ENCODE measurements at regions not wholly inside any gene's neighbourhood (a gene's known extent, or its start where the extent isn't known, plus 50 kb on each side); places are given as distances from the start of the nearest gene placed in this dataset.
"Not testable (repeated sequence)": the region's sequence is repeated elsewhere in the genome, so short reads cannot be mapped to it uniquely, and the experiment has no call there.

DNA sequence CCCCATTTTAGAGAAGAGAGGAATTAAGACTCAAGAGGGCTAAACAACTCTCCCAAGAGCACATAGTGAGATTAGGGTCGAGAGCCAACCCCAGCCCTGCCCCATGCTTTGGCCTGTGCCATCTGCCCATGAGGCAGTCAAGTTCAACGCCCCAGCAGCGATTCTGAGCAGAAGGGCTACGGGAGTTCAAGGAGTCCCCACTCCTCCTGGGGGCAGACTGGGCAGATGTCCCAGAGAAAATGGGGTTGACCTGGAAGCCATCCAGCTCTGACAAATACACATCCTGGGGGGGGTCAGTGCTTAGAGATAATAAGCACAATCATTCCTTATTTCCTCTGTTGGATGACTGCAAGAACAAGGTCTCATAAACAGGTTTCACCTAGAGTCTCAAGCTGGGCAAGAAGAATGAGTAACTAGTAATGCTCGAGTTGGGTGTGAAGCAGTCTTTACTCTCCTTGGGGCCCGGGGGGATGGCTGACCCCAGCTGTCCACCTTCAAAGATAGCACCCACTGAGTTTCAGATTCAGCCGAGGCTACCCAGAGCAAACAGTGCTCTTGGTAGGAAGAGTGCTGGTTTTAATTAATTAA is 716.4 kb downstream of the RNF144A start:
- no peak overlapping the region for H3K4me3 ChIP-seq (IDR thresholded peaks at IDR 0.05; ENCODE audit: insufficient read depth, low read depth, low read length)
- no peaks in the 10 kb centered on the region for H4K20me1 ChIP-seq (ENCODE audit: insufficient read depth)
- H2AFZ ChIP-seq (ENCODE audit: low read depth): peak overlapping the region; percentile 60; the same call in 1 of the 2 replicates
- H3K9ac ChIP-seq: no peak overlapping the region; the same call in 1 of the 2 replicates
- TF ChIP-seq, protein P1, sequence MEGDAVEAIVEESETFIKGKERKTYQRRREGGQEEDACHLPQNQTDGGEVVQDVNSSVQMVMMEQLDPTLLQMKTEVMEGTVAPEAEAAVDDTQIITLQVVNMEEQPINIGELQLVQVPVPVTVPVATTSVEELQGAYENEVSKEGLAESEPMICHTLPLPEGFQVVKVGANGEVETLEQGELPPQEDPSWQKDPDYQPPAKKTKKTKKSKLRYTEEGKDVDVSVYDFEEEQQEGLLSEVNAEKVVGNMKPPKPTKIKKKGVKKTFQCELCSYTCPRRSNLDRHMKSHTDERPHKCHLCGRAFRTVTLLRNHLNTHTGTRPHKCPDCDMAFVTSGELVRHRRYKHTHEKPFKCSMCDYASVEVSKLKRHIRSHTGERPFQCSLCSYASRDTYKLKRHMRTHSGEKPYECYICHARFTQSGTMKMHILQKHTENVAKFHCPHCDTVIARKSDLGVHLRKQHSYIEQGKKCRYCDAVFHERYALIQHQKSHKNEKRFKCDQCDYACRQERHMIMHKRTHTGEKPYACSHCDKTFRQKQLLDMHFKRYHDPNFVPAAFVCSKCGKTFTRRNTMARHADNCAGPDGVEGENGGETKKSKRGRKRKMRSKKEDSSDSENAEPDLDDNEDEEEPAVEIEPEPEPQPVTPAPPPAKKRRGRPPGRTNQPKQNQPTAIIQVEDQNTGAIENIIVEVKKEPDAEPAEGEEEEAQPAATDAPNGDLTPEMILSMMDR (conservative IDR thresholded peaks at IDR 0.05; ENCODE audit: low read depth, low read length): no peak
- peak overlapping the region; percentile 83; the same call in 1 of the 2 replicates for H3K4me2 ChIP-seq
- peak overlapping the region; percentile 51; the same call in 1 of the 2 replicates for H3K27ac ChIP-seq
- H3K36me3 ChIP-seq (ENCODE audit: insufficient read depth): no peaks in the 10 kb centered on the region
- H3K79me2 ChIP-seq (ENCODE audit: insufficient read depth, low read depth): no peaks in the 10 kb centered on the region
- peaks cover 29% of the 10 kb centered on the region for H3K4me1 ChIP-seq (ENCODE audit: low read depth, poor library complexity, severe bottlenecking)
- H3K27me3 ChIP-seq (ENCODE audit: insufficient read depth, low read depth): no peaks in the 10 kb centered on the region

DNA sequence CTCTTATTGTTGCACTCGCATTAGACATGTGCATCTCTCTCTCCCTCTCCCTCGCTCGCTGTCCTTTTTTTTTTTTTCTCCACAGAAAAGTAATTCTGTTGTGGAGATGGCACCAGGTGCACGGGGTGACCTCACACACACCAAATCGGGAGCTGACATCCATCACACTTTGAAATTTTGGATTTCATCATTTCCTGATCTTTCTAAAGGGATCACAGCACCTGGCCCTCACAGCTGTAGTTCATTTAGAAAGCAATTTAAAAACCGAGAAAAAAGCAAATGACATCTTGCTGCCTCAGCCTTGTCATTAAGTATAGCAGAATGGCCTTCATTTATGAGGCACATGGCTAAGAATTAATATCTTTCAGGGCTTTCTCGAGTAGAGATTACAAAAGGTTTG is 717.2 kb downstream of the RNF144A start:
- Histone ChIP-seq H2AFZ (ENCODE audit: low read depth) (peak overlapping the region; percentile 60), H3K27me3 (ENCODE audit: insufficient read depth, low read depth) (no peaks in the 10 kb centered on the region), H3K4me2 (peak overlapping the region; percentile 83), H3K36me3 (ENCODE audit: insufficient read depth) (no peaks in the 10 kb centered on the region), H3K79me2 (ENCODE audit: insufficient read depth, low read depth) (no peaks in the 10 kb centered on the region), H3K27ac (peak overlapping the region; percentile 51), H3K4me1 (ENCODE audit: low read depth, poor library complexity, severe bottlenecking) (peaks cover 29% of the 10 kb centered on the region), H3K4me3 (IDR thresholded peaks at IDR 0.05; ENCODE audit: insufficient read depth, low read depth, low read length) (no peak overlapping the region), H4K20me1 (ENCODE audit: insufficient read depth) (no peaks in the 10 kb centered on the region), H3K9ac (no peak overlapping the region; the same call in 1 of the 2 replicates)
- TF ChIP-seq, protein P1 (conservative IDR thresholded peaks at IDR 0.05; ENCODE audit: low read depth, low read length): no peak

DNA sequence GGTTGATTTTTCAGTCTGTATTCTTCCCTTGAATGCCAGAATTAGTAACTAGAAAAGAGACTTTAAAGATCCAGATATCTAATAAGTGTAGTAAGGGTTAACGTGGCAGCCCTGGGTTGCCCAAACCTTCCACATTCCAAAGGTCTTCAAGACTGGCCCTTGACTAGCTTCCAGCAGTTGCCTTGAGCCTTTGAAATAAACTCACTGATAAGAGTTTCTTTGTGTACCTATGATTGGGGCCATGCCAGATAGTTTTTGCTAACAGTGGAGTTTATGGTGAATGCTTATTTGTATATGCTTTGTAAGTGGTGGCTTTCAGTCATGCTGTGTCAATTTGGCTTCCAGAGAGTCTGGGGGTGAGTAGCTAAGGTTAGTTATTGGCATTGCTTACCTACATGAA is 722.3 kb downstream of the RNF144A start:
- H3K79me2 ChIP-seq (ENCODE audit: insufficient read depth, low read depth): no peaks in the 10 kb centered on the region
- H3K4me3 ChIP-seq (IDR thresholded peaks at IDR 0.05; ENCODE audit: insufficient read depth, low read depth, low read length): no peak overlapping the region
- H4K20me1 ChIP-seq (ENCODE audit: insufficient read depth): no peaks in the 10 kb centered on the region
- H3K4me1 ChIP-seq (ENCODE audit: low read depth, poor library complexity, severe bottlenecking): peaks cover 17% of the 10 kb centered on the region
- H3K9ac ChIP-seq: no peak overlapping the region
- no peak overlapping the region for H3K4me2 ChIP-seq
- H3K27ac ChIP-seq: no peak overlapping the region
- H3K27me3 ChIP-seq (ENCODE audit: insufficient read depth, low read depth): no peaks in the 10 kb centered on the region
- no peak overlapping the region for H2AFZ ChIP-seq (ENCODE audit: low read depth)
- no peaks in the 10 kb centered on the region for H3K36me3 ChIP-seq (ENCODE audit: insufficient read depth)
- TF ChIP-seq, protein P1 (conservative IDR thresholded peaks at IDR 0.05; ENCODE audit: low read depth, low read length): no peak

DNA sequence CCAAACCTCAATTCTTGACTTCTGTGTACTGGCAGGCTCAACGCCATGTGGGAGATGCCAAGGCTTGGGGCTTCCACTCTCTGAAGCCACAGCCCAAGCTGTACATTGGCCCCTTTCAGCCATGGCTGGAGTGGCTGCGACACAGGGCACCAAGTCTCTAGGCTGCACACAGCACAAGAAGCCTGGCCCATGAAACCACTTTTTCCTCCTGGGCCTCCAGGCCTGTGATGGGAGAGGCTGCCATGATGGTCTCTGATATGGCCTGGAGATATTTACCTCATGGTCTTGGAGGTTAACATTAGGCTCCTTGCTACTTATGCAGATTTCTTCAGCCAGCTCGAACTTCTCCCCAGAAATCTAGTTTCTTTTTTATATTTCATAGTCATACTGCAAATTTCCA is 724.1 kb downstream of the RNF144A start:
- H3K9ac ChIP-seq; H3K27me3 ChIP-seq (ENCODE audit: insufficient read depth, low read depth); H3K36me3 ChIP-seq (ENCODE audit: insufficient read depth); H3K4me1 ChIP-seq (ENCODE audit: low read depth, poor library complexity, severe bottlenecking); H3K4me3 ChIP-seq (IDR thresholded peaks at IDR 0.05; ENCODE audit: insufficient read depth, low read depth, low read length); H3K79me2 ChIP-seq (ENCODE audit: insufficient read depth, low read depth); H4K20me1 ChIP-seq (ENCODE audit: insufficient read depth); H2AFZ ChIP-seq (ENCODE audit: low read depth); H3K27ac ChIP-seq; H3K4me2 ChIP-seq: not testable (repeated sequence)

DNA sequence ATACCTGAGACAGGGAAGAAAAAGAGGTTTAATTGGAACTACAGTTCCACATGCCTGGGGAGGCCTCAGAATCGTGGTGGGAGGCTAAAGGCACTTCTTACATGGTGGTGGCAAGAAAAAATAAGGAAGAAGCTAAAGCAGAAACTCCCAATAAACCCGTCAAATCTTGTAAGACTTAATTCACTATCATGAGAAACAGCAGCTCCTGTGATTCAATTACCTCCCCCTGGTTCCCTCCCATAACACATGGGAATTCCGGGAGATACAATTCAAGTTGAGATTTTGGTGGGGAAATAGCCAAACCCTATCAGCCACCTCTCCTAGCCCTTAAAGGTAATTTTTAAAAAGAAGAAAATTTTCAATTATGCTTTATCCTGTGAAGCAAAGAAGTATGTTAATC is 728.8 kb downstream of the RNF144A start:
- H2AFZ ChIP-seq (ENCODE audit: low read depth): no peak overlapping the region
- H3K79me2 ChIP-seq (ENCODE audit: insufficient read depth, low read depth): no peaks in the 10 kb centered on the region
- no peak overlapping the region for H3K4me2 ChIP-seq
- H3K9ac ChIP-seq: no peak overlapping the region
- H3K27ac ChIP-seq: no peak overlapping the region
- TF ChIP-seq, protein P1 (conservative IDR thresholded peaks at IDR 0.05; ENCODE audit: low read depth, low read length): no peak
- H3K4me1 ChIP-seq (ENCODE audit: low read depth, poor library complexity, severe bottlenecking): peaks cover 6% of the 10 kb centered on the region
- H3K27me3 ChIP-seq (ENCODE audit: insufficient read depth, low read depth): no peaks in the 10 kb centered on the region
- no peak overlapping the region for H3K4me3 ChIP-seq (IDR thresholded peaks at IDR 0.05; ENCODE audit: insufficient read depth, low read depth, low read length)
- no peaks in the 10 kb centered on the region for H3K36me3 ChIP-seq (ENCODE audit: insufficient read depth)
- no peaks in the 10 kb centered on the region for H4K20me1 ChIP-seq (ENCODE audit: insufficient read depth)

Measured in KMS-11 (cell line).